ENCODE measurements at regions not wholly inside any gene's neighbourhood (a gene's known extent, or its start where the extent isn't known, plus 50 kb on each side); places are given as distances from the start of the nearest gene placed in this dataset.
"Not testable (repeated sequence)": the region's sequence is repeated elsewhere in the genome, so short reads cannot be mapped to it uniquely, and the experiment has no call there.

- Histone ChIP-seq H3K27ac (ENCODE audit: low read depth in 2 of 2, low read length in 2 of 2) (no peak overlapping the region), H3K9ac (ENCODE audit: low read length in 3 of 3) (no peak overlapping the region), H3K36me3 (ENCODE audit: control insufficient read depth in 2 of 3, insufficient read depth in 3 of 3, low read length in 3 of 3) (no peaks in the 10 kb centered on the region), H3K4me3 (ENCODE audit: low read length in 3 of 3) (no peak overlapping the region), H3K27me3 (ENCODE audit: control insufficient read depth, insufficient read depth, low read length) (no peaks in the 10 kb centered on the region), H3K9me3 (ENCODE audit: control insufficient read depth in 2 of 3, insufficient read depth in 1 of 3, low read length in 3 of 3) (peaks cover 0 to 3% (median 0%) of the 10 kb centered on the region in 3 donors), H3K4me1 (ENCODE audit: control insufficient read depth in 2 of 3, insufficient read depth in 2 of 3, low read depth in 1 of 3, low read length in 3 of 3) (no peaks in the 10 kb centered on the region)
- TF ChIP-seq CTCF (IDR thresholded peaks at IDR 0.05; ENCODE audit: borderline replicate concordance, extremely low read depth, insufficient read depth), result no peak
- intact Hi-C loops (cut with DNase I), result no loop called here
- DNase-seq, result no peak
- FAIRE-seq, result no peak
These were observed 126.9 kb upstream of the BCOR start for GRCh38 chrX:40224658-40225057.

DNA sequence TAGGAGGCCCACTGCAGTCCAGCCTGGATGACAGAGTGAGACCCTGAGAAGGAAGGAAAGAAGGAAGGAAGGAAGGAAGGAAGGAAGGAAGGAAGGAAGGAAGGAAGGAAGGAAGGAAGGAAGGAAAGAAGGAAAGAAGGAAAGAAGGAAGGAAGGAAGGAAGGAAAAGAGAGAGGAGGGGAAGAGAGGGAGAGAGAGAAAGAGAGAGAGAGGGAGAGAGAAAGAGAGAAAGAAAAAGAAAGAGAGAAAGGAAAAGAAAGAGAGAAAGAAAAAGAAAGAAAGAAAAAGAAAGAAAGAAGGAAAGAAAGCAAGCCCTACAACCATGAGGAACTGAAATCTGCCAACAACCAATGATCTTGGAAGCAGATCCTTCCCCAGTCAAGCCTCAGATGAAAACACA lies 124.9 kb upstream of the BCOR start:
- H3K27ac ChIP-seq (ENCODE audit: low read depth in 2 of 2, low read length in 2 of 2); DNase-seq: not testable (repeated sequence)

GRCh38 chrX:40213092-40213491 lies 115.3 kb upstream of the BCOR start:
- Histone ChIP-seq H3K9me3 (ENCODE audit: control insufficient read depth in 2 of 3, insufficient read depth in 1 of 3, low read length in 3 of 3) (no peaks in the 10 kb centered on the region), H3K9ac (ENCODE audit: low read length in 3 of 3) (no peak overlapping the region), H3K27ac (ENCODE audit: low read depth in 2 of 2, low read length in 2 of 2) (no peak overlapping the region), H3K4me3 (ENCODE audit: low read length in 3 of 3) (no peak overlapping the region), H3K4me1 (ENCODE audit: control insufficient read depth in 2 of 3, insufficient read depth in 2 of 3, low read depth in 1 of 3, low read length in 3 of 3) (no peaks in the 10 kb centered on the region), H3K27me3 (ENCODE audit: control insufficient read depth, insufficient read depth, low read length) (no peaks in the 10 kb centered on the region), H3K36me3 (ENCODE audit: control insufficient read depth in 2 of 3, insufficient read depth in 3 of 3, low read length in 3 of 3) (no peaks in the 10 kb centered on the region)
- DNase-seq (no peak), FAIRE-seq (no peak)
- TF ChIP-seq CTCF (IDR thresholded peaks at IDR 0.05; ENCODE audit: borderline replicate concordance, extremely low read depth, insufficient read depth), result no peak
- intact Hi-C loops (cut with DNase I), result no loop called here

More for the DNA sequence above, 124.9 kb upstream of the BCOR start:
- H3K9me3 ChIP-seq (ENCODE audit: control insufficient read depth in 2 of 3, insufficient read depth in 1 of 3, low read length in 3 of 3); H3K27me3 ChIP-seq (ENCODE audit: control insufficient read depth, insufficient read depth, low read length); H3K36me3 ChIP-seq (ENCODE audit: control insufficient read depth in 2 of 3, insufficient read depth in 3 of 3, low read length in 3 of 3); H3K9ac ChIP-seq (ENCODE audit: low read length in 3 of 3); FAIRE-seq; H3K4me1 ChIP-seq (ENCODE audit: control insufficient read depth in 2 of 3, insufficient read depth in 2 of 3, low read depth in 1 of 3, low read length in 3 of 3); H3K4me3 ChIP-seq (ENCODE audit: low read length in 3 of 3); intact Hi-C loops (cut with DNase I): not testable (repeated sequence)

DNA sequence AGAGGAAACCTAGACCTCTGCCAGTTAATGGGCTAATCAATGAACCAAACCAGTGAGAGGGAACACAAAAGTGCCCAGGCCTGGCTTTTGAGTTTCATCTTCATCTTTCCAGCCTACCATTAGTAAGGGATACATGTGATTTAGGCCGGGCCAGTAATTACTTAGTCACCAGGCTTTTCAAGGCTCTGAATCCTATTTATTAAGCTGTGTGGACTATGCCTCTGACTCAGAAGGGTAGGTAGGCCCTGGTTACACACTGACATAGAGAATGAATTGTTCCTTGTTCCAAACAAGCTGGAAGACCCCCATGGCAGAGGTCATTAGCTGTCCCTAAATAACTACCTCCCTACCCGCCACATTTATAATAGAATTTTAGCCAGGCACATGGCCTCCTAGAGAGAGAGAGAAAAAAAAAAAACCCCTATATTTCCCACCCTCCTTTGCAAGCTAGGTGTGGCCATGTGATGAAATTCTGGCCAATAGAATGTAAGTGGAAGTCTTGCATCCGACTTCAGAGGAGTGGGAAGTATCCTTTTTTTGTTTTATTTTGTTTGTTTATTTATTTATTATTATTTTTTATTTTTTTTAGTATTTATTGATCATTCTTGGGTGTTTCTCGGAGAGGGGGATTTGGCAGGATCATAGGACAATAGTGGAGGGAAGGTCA lies 112.3 kb upstream of the BCOR start:
- intact Hi-C loops (cut with DNase I), result no loop called here
- Histone ChIP-seq H3K9ac (ENCODE audit: low read length in 3 of 3) (no peak overlapping the region), H3K4me3 (ENCODE audit: low read length in 3 of 3) (no peak overlapping the region), H3K36me3 (ENCODE audit: control insufficient read depth in 2 of 3, insufficient read depth in 3 of 3, low read length in 3 of 3) (no peaks in the 10 kb centered on the region), H3K9me3 (ENCODE audit: control insufficient read depth in 2 of 3, insufficient read depth in 1 of 3, low read length in 3 of 3) (no peaks in the 10 kb centered on the region), H3K4me1 (ENCODE audit: control insufficient read depth in 2 of 3, insufficient read depth in 2 of 3, low read depth in 1 of 3, low read length in 3 of 3) (no peaks in the 10 kb centered on the region), H3K27ac (ENCODE audit: low read depth in 2 of 2, low read length in 2 of 2) (no peak overlapping the region), H3K27me3 (ENCODE audit: control insufficient read depth, insufficient read depth, low read length) (no peaks in the 10 kb centered on the region)
- DNase-seq (no peak), FAIRE-seq (no peak)
- TF ChIP-seq CTCF (IDR thresholded peaks at IDR 0.05; ENCODE audit: borderline replicate concordance, extremely low read depth, insufficient read depth), result no peak

Measured in kidney (tissue), 13 donors.